ENCODE measurements at regions not wholly inside any gene's neighbourhood (a gene's known extent, or its start where the extent isn't known, plus 50 kb on each side); places are given as distances from the start of the nearest gene placed in this dataset.
A peak's percentile ranks its signal among the peaks of the same experiment; 100 is the strongest.

DNA sequence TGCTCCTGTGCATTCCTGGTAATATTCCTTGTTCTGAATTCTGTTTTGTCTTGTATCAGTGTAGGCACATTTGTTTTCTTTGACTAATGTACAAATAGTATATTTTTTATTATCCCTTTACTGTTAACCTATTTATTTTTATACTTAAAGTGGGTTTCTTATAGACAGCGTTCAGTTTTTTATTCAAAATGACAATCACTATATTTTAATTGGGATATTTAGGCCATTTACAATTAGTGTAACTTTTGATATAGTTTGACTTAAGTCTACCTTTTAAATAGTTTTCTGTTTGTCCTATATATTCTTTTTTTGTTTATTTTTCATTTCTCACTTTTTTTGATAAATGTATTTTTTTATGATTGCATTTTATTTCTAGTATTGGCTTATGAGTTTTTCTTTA lies 219.8 kb downstream of the DNAJB9 start:
- Histone ChIP-seq H3K9me3 (peaks cover 23% of the 10 kb centered on the region), H3K4me1 (no peaks in the 10 kb centered on the region), H3K27ac (no peak overlapping the region), H3K4me3 (no peak overlapping the region), H3K36me3 (ENCODE audit: insufficient read depth in 1 of 2, low read depth in 1 of 2) (no peaks in the 10 kb centered on the region), H3K27me3 (ENCODE audit: insufficient read depth in 3 of 3, low read length in 2 of 3) (no peaks in the 10 kb centered on the region)
- no peak for TF ChIP-seq CTCF (IDR thresholded peaks at IDR 0.05)
- ATAC-seq (no peak), DNase-seq (no peak)
- intact Hi-C loops (cut with DNase I), result no loop called here
- 95 to 98% (median 97%) methylated on average over 1 of the region's 1 CpG for WGBS, 3 donors

DNA sequence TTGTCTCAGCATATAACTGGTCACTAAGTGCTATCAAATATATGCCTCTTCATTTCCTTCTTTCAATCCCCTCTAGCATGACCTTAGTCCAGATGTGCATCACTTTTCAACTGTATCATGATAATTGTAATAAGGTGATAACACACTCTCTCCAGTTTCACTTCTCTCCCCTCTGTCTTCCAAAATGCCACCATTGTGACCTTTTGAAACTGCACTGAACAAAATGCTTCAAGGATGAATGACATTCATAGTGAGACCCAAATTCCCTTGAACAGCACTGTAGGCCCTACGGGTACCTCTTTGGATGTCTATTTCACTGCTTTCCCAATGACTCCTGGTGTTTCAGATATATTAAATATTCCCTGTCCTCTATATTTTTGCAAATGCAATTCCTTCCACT lies 224.8 kb downstream of the DNAJB9 start:
- Histone ChIP-seq H3K4me1 (no peaks in the 10 kb centered on the region), H3K4me3 (no peak overlapping the region), H3K9me3 (peaks cover 19% of the 10 kb centered on the region), H3K36me3 (ENCODE audit: insufficient read depth in 1 of 2, low read depth in 1 of 2) (no peaks in the 10 kb centered on the region), H3K27ac (no peak overlapping the region), H3K27me3 (ENCODE audit: insufficient read depth in 3 of 3, low read length in 2 of 3) (no peaks in the 10 kb centered on the region)
- DNase-seq (no peak), ATAC-seq (no peak)
- 76 to 91% (median 80%) methylated on average over 1 of the region's 1 CpG for WGBS, 3 donors
- intact Hi-C loops (cut with DNase I), result no loop called here
- no peak for TF ChIP-seq CTCF (IDR thresholded peaks at IDR 0.05)

GRCh38 chr7:108802650-108803049 lies 233.0 kb downstream of the DNAJB9 start:
- intact Hi-C loops (cut with DNase I), result no loop called here
- H3K9me3 ChIP-seq, result no peaks in the 10 kb centered on the region
- TF ChIP-seq CTCF (IDR thresholded peaks at IDR 0.05), result no peak
- DNase-seq (no peak), ATAC-seq (no peak)
- WGBS, 3 donors, result 78 to 81% (median 80%) methylated on average over 2 of the region's 2 CpGs
- no peak overlapping the region for H3K27ac ChIP-seq
- no peaks in the 10 kb centered on the region for H3K4me1 ChIP-seq
- H3K27me3 ChIP-seq (ENCODE audit: insufficient read depth in 3 of 3, low read length in 2 of 3), result no peaks in the 10 kb centered on the region
- H3K36me3 ChIP-seq (ENCODE audit: insufficient read depth in 1 of 2, low read depth in 1 of 2), result no peaks in the 10 kb centered on the region
- no peak overlapping the region for H3K4me3 ChIP-seq

- H3K27me3 ChIP-seq (ENCODE audit: insufficient read depth in 3 of 3, low read length in 2 of 3), result no peaks in the 10 kb centered on the region
- H3K4me1 ChIP-seq, result no peaks in the 10 kb centered on the region
- no peak overlapping the region for H3K4me3 ChIP-seq
- H3K9me3 ChIP-seq, result no peaks in the 10 kb centered on the region
- 65 to 68% (median 65%) methylated on average over 6 of the region's 6 CpGs for WGBS, 3 donors
- H3K36me3 ChIP-seq (ENCODE audit: insufficient read depth in 1 of 2, low read depth in 1 of 2), result no peaks in the 10 kb centered on the region
- DNase-seq, result no peak
- no peak overlapping the region for H3K27ac ChIP-seq
- intact Hi-C loops (cut with DNase I), result no loop called here
- ATAC-seq, result no peak
- peak; percentile 12 for TF ChIP-seq CTCF (IDR thresholded peaks at IDR 0.05)
Observed at GRCh38 chr7:108805808-108806397, 236.2 kb downstream of the DNAJB9 start.
